ENCODE measurements at regions not wholly inside any gene's neighbourhood (a gene's known extent, or its start where the extent isn't known, plus 50 kb on each side); places are given as distances from the start of the nearest gene placed in this dataset.
"Not testable (repeated sequence)": the region's sequence is repeated elsewhere in the genome, so short reads cannot be mapped to it uniquely, and the experiment has no call there.

DNA sequence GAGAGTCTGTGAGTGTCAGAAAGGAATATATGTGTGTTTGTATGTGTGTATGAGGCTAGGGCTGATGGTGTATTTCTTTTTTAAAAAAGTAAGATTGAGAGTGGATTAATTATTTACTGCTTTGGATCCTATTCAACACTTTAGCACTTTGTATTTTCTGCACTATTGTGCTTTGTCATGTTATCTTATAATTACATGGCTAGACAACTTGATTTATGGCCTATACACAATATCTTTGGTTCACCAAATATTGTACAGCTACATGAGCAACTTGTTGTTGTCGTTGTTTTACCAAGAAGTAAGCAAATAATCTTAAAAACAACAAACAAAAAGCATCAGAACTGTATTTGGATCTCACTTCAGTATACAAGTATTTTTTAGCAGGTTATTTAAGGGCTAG lies 84.6 kb upstream of the TBX18 start:
- H3F3A ChIP-seq (ENCODE audit: insufficient read depth), result no peaks in the 10 kb centered on the region
- H4K20me1 ChIP-seq (ENCODE audit: low read depth, low read length), result no peaks in the 10 kb centered on the region
- no peaks in the 10 kb centered on the region for H3K36me3 ChIP-seq (ENCODE audit: low read length)
- H3K9me3 ChIP-seq (ENCODE audit: insufficient read depth, low read length), result no peaks in the 10 kb centered on the region
- H3K27ac ChIP-seq (ENCODE audit: low read depth, low read length), result no peak overlapping the region
- H3K79me2 ChIP-seq (ENCODE audit: insufficient read depth, low read length), result no peaks in the 10 kb centered on the region
- no peak overlapping the region for H3K4me2 ChIP-seq (ENCODE audit: low read depth, low read length, poor library complexity, severe bottlenecking)
- no peaks in the 10 kb centered on the region for H3K9me2 ChIP-seq (replicated peaks; ENCODE audit: insufficient read depth, low read length)
- H2AFZ ChIP-seq (ENCODE audit: low read depth, low read length, severe bottlenecking), result no peak overlapping the region
- H3K27me3 ChIP-seq (ENCODE audit: low read length), result no peaks in the 10 kb centered on the region
- H3K9ac ChIP-seq (ENCODE audit: low read length), result no peak overlapping the region
- H3K4me3 ChIP-seq (ENCODE audit: insufficient read depth, low read length, poor library complexity, severe bottlenecking), result no peak overlapping the region
- no peak for TF ChIP-seq EZH2phosphoT487 (conservative IDR thresholded peaks at IDR 0.05; ENCODE audit: low read length)
- TF ChIP-seq, protein P1, sequence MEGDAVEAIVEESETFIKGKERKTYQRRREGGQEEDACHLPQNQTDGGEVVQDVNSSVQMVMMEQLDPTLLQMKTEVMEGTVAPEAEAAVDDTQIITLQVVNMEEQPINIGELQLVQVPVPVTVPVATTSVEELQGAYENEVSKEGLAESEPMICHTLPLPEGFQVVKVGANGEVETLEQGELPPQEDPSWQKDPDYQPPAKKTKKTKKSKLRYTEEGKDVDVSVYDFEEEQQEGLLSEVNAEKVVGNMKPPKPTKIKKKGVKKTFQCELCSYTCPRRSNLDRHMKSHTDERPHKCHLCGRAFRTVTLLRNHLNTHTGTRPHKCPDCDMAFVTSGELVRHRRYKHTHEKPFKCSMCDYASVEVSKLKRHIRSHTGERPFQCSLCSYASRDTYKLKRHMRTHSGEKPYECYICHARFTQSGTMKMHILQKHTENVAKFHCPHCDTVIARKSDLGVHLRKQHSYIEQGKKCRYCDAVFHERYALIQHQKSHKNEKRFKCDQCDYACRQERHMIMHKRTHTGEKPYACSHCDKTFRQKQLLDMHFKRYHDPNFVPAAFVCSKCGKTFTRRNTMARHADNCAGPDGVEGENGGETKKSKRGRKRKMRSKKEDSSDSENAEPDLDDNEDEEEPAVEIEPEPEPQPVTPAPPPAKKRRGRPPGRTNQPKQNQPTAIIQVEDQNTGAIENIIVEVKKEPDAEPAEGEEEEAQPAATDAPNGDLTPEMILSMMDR (IDR thresholded peaks at IDR 0.05; ENCODE audit: insufficient read depth, low read length, poor library complexity, severe bottlenecking), result no peak

DNA sequence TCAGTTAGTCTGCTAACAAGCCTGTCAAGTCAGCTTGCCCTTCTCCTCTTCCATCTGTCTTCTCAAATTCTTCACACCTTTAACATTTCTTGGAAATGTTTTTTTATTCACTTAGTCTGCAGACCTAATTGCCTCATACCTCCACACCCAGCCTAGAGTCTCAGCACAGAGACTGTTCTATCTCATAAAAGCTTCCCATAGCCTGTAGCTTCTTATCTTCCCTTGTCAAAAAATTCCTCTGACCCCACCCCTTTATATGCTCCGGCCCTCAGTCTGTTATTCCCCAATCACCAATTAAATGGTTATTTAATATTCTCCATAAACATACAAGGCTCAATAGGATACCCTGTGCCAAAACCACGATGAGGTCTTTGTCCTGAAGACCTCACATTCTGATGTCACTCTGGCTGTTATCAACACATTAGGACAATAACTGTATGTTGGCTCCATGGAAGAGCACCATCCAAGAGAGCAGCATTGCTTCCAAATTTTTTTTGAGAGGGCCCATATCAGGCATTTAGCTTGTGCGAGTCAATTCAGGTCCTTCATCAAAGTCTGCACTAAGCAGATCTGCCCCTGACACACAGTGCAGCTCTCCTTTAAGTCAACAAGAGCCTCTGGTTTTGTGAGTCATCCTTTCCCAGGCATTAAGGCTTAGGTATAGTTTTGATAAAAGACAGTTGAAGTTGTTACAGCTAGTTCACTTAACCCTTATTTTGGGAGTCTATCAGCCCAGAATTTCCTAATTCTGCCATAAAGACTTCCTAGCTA lies 83.2 kb upstream of the TBX18 start:
- Histone ChIP-seq H3K27me3 (ENCODE audit: low read length) (no peaks in the 10 kb centered on the region), H3K9me3 (ENCODE audit: insufficient read depth, low read length) (no peaks in the 10 kb centered on the region), H3K36me3 (ENCODE audit: low read length) (no peaks in the 10 kb centered on the region), H3K79me2 (ENCODE audit: insufficient read depth, low read length) (no peaks in the 10 kb centered on the region), H3K27ac (ENCODE audit: low read depth, low read length) (no peak overlapping the region), H3F3A (ENCODE audit: insufficient read depth) (no peaks in the 10 kb centered on the region), H3K9me2 (replicated peaks; ENCODE audit: insufficient read depth, low read length) (no peaks in the 10 kb centered on the region), H2AFZ (ENCODE audit: low read depth, low read length, severe bottlenecking) (no peak overlapping the region), H4K20me1 (ENCODE audit: low read depth, low read length) (no peaks in the 10 kb centered on the region), H3K4me2 (ENCODE audit: low read depth, low read length, poor library complexity, severe bottlenecking) (no peak overlapping the region), H3K9ac (ENCODE audit: low read length) (no peak overlapping the region), H3K4me3 (ENCODE audit: insufficient read depth, low read length, poor library complexity, severe bottlenecking) (no peak overlapping the region)
- TF ChIP-seq EZH2phosphoT487 (conservative IDR thresholded peaks at IDR 0.05; ENCODE audit: low read length), result no peak
- TF ChIP-seq, protein P1 (IDR thresholded peaks at IDR 0.05; ENCODE audit: insufficient read depth, low read length, poor library complexity, severe bottlenecking), result no peak

DNA sequence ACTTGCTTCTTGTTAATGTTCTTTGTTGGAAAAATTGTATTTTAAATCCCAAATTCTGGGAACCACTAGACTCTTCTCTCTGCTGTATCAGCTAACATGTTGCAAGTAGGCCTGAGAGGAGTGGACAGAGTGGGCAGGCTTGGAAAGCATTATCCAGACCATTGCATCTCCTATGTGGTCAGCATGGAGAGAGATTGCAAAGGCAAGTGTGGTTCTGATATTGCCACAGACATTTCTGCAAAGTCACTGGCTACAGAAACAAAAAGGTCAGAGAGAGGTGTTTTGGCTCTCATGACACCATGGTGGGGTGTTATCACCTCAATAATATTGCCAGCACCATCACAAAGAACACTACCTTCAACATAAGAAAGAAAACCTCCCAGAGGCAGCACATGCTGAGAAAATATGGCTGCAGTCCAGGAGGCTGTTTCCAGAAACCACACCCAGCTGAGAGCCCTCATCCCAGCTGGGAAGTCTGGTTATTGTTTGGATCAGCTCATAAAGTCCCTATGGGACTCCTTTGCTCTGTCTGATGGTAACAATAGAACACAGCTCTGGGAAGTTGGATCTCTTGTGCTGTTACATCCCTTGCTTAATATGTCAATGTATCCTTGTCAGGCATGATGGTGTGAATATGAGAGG lies 78.2 kb upstream of the TBX18 start:
- H2AFZ ChIP-seq (ENCODE audit: low read depth, low read length, severe bottlenecking), result no peak overlapping the region
- no peaks in the 10 kb centered on the region for H4K20me1 ChIP-seq (ENCODE audit: low read depth, low read length)
- H3K27ac ChIP-seq (ENCODE audit: low read depth, low read length), result no peak overlapping the region
- TF ChIP-seq, protein P1 (IDR thresholded peaks at IDR 0.05; ENCODE audit: insufficient read depth, low read length, poor library complexity, severe bottlenecking), result no peak
- TF ChIP-seq EZH2phosphoT487 (conservative IDR thresholded peaks at IDR 0.05; ENCODE audit: low read length), result no peak
- no peak overlapping the region for H3K4me2 ChIP-seq (ENCODE audit: low read depth, low read length, poor library complexity, severe bottlenecking)
- no peaks in the 10 kb centered on the region for H3F3A ChIP-seq (ENCODE audit: insufficient read depth)
- H3K9me3 ChIP-seq (ENCODE audit: insufficient read depth, low read length), result no peaks in the 10 kb centered on the region
- H3K36me3 ChIP-seq (ENCODE audit: low read length), result no peaks in the 10 kb centered on the region
- no peaks in the 10 kb centered on the region for H3K27me3 ChIP-seq (ENCODE audit: low read length)
- no peak overlapping the region for H3K4me3 ChIP-seq (ENCODE audit: insufficient read depth, low read length, poor library complexity, severe bottlenecking)
- H3K9ac ChIP-seq (ENCODE audit: low read length), result no peak overlapping the region
- H3K79me2 ChIP-seq (ENCODE audit: insufficient read depth, low read length), result no peaks in the 10 kb centered on the region
- H3K9me2 ChIP-seq (replicated peaks; ENCODE audit: insufficient read depth, low read length), result no peaks in the 10 kb centered on the region

DNA sequence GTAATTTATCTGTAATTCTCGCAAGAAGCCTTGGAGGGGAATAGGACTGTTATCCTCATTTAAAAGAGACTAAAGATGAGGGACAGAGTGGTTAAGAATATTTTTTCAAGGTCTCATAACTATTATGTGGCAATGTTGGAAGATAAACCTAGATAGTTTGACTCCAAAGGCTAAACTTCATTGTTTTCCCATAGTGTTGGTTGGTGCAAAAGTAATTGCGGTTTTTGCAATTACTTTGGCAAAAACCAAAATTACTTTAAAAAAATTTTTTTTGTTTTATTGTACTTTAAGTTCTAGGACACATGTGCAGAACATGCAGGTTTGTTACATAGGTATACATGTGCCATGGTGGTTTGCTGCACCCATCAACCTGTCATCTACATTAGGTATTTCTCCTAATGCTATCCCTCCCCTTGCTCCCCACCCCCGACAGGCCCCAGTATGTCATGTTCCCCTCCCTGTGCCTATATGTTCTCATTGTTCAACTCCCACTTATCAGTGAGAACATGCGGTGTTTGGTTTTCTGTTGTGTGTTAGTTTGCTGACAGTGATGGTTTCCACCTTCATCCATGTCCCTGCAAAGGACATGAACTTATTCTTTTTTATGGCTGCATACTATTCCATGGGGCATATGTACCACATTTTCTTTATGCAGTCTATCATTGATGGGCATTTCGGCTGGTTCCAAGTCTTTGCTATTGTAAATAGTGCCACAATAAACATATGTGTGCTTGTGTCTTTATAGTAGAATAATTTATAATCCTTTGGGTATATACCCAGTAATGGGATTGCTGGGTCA lies 72.9 kb upstream of the TBX18 start:
- not testable (repeated sequence) for H3K4me2 ChIP-seq (ENCODE audit: low read depth, low read length, poor library complexity, severe bottlenecking); H3K4me3 ChIP-seq (ENCODE audit: insufficient read depth, low read length, poor library complexity, severe bottlenecking); H4K20me1 ChIP-seq (ENCODE audit: low read depth, low read length); H3K27ac ChIP-seq (ENCODE audit: low read depth, low read length); H3K9ac ChIP-seq (ENCODE audit: low read length); H3K79me2 ChIP-seq (ENCODE audit: insufficient read depth, low read length); H3K9me2 ChIP-seq (replicated peaks; ENCODE audit: insufficient read depth, low read length); H3K27me3 ChIP-seq (ENCODE audit: low read length); H3K36me3 ChIP-seq (ENCODE audit: low read length); H3K9me3 ChIP-seq (ENCODE audit: insufficient read depth, low read length); H2AFZ ChIP-seq (ENCODE audit: low read depth, low read length, severe bottlenecking); H3F3A ChIP-seq (ENCODE audit: insufficient read depth)
